Activated naive CD4-positive, alpha-beta T cell treated with anti-CD3 and anti-CD28 coated beads, Interleukin-2, amount 50 U/mL, for 72 hours (primary cell): ENCODE measurements at regions not wholly inside any gene's neighbourhood (a gene's known extent, or its start where the extent isn't known, plus 50 kb on each side); places are given as distances from the start of the nearest gene placed in this dataset.
"Not testable (repeated sequence)": the region's sequence is repeated elsewhere in the genome, so short reads cannot be mapped to it uniquely, and the experiment has no call there.

Source experiments
- ATAC-seq, 2 donors: fragments of 150-1000 bp; cut with Tn5 transposase; 2 replicates each; pipeline ENCODE4 v1.10.0; 2021; ENCODE audit warnings: mild to moderate bottlenecking in 2 of 2, moderate library complexity in 2 of 2
- DNase-seq, 2 donors: peaks; one replicate each; pipeline ENCODE4 v3.0.0; 2021 to 2022; ENCODE audit warnings: low spot score in 2 of 2
- H3K27ac Mint-ChIP-seq, 2 donors: one replicate each; pipeline ENCODE4 v1.8.0; 2022; ENCODE audit warnings: mild to moderate bottlenecking in 2 of 2, mixed read lengths in 2 of 2
- H3K36me3 Mint-ChIP-seq, 2 donors: one replicate each; pipeline ENCODE4 v1.8.0; 2022; ENCODE audit warnings: mixed read lengths in 2 of 2
- H3K9me3 Mint-ChIP-seq, 2 donors: one replicate each; pipeline ENCODE4 v1.8.0; 2022; ENCODE audit warnings: mixed read lengths in 2 of 2

- DNase-seq = no peak
- H3K9me3 Mint-ChIP-seq = peaks cover 10 to 16% of the 10 kb centered on the region in 2 donors
- ATAC-seq = no peak
- H3K36me3 Mint-ChIP-seq = no peaks in the 10 kb centered on the region
- H3K27ac Mint-ChIP-seq = no peak overlapping the region
These were observed 1696.4 kb upstream of the ADGRL3 start for GRCh38 chr4:59503731-59504130.

GRCh38 chr4:59511809-59512208 is 1688.3 kb upstream of the ADGRL3 start:
- DNase-seq, ATAC-seq, H3K36me3 Mint-ChIP-seq, H3K27ac Mint-ChIP-seq: not testable (repeated sequence)
- H3K9me3 Mint-ChIP-seq = peaks cover 5 to 12% of the 10 kb centered on the region in 2 donors

DNA sequence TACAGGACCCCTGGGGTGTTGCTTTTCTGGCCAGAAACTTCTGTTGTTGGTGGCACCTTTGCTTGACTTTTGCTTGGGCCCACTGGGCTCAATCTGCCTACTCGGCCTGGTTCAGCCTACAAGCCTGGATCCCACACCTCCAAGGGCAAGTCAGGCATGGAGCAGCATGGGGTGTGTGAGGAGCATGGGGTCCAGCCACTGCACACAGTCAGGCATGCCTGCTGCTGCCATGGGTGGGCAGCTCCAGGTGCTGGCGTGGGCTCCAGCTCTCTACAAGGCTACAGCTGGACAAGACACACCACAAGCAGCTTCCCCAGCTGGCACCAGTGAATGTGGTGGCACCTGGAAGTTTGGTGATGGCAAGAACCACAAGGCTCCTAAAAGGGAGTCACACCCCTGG is 1683.1 kb upstream of the ADGRL3 start:
- no peaks in the 10 kb centered on the region for H3K36me3 Mint-ChIP-seq
- no peak for ATAC-seq
- peaks cover 4 to 6% of the 10 kb centered on the region in 2 donors for H3K9me3 Mint-ChIP-seq
- H3K27ac Mint-ChIP-seq = no peak overlapping the region
- DNase-seq = no peak

GRCh38 chr4:59518005-59518823 is 1681.9 kb upstream of the ADGRL3 start:
- ATAC-seq = no peak
- H3K27ac Mint-ChIP-seq = no peak overlapping the region
- no peaks in the 10 kb centered on the region for H3K36me3 Mint-ChIP-seq
- no peak for DNase-seq
- peaks cover 6 to 7% of the 10 kb centered on the region in 2 donors for H3K9me3 Mint-ChIP-seq

- Mint-ChIP-seq H3K36me3 (no peaks in the 10 kb centered on the region), H3K9me3 (peaks cover 8 to 13% of the 10 kb centered on the region in 2 donors), H3K27ac (no peak overlapping the region)
- DNase-seq (no peak), ATAC-seq (no peak)
These were observed 1674.2 kb upstream of the ADGRL3 start for GRCh38 chr4:59525885-59526284.

DNA sequence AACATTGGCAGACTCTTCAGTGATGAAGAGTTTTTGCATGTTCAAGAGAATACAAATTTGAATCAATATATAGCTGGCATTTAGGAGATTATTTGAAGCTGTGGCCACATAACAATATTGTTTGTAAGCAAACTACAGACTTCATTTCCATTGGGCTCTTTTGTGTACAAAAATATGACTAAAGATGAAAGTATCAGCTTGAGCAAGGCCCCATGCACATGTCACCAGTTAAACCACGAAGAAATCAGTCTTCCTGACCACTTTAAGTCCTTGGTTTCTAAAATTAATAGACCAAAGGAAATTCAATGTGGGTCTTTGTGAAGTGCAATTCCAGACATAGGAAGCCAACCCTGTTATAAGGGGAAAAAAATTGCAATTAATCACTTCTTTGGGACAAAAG is 1664.6 kb upstream of the ADGRL3 start:
- Mint-ChIP-seq H3K36me3 (no peaks in the 10 kb centered on the region), H3K27ac (no peak overlapping the region), H3K9me3 (peaks cover 5 to 13% of the 10 kb centered on the region in 2 donors)
- ATAC-seq = no peak
- no peak for DNase-seq

- DNase-seq (no peak), ATAC-seq (no peak)
- Mint-ChIP-seq H3K36me3 (no peaks in the 10 kb centered on the region), H3K9me3 (peaks cover 5 to 9% of the 10 kb centered on the region in 2 donors), H3K27ac (no peak overlapping the region)
These were observed 1663.7 kb upstream of the ADGRL3 start for GRCh38 chr4:59536428-59536827.

GRCh38 chr4:59537246-59537886 is 1662.8 kb upstream of the ADGRL3 start:
- no peak for DNase-seq
- peak in 1 of 2 donors; percentile 30 for ATAC-seq
- Mint-ChIP-seq H3K9me3 (peaks cover 2 to 6% of the 10 kb centered on the region in 2 donors), H3K36me3 (no peaks in the 10 kb centered on the region), H3K27ac (no peak overlapping the region)

GRCh38 chr4:59539401-59539800 is 1660.7 kb upstream of the ADGRL3 start:
- ATAC-seq (no peak), DNase-seq (no peak)
- Mint-ChIP-seq H3K9me3 (peaks cover 0 to 4% of the 10 kb centered on the region in 2 donors), H3K36me3 (no peaks in the 10 kb centered on the region), H3K27ac (no peak overlapping the region)

DNA sequence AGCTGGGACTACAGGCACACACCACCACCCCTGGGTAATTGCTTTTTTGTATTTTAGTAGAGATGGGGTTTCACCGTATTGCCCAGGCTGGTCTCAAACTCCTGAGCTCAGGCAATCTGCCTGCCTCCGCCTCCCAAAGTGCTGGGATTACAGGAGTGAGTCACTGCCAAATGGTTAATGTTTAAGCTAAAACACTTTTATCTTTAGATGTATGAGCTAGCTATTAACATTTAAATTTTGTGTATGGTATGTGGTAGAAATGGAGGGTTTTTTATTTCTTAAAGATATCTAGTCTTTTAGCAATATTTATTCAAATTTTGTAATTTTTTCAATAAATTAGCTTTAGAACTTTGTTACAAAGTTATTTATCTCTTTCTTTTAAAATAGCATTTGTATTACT is 1659.8 kb upstream of the ADGRL3 start:
- H3K36me3 Mint-ChIP-seq = no peaks in the 10 kb centered on the region
- H3K9me3 Mint-ChIP-seq = peaks cover 0 to 4% of the 10 kb centered on the region in 2 donors
- ATAC-seq (no peak), DNase-seq (no peak)
- no peak overlapping the region for H3K27ac Mint-ChIP-seq

GRCh38 chr4:59553063-59553720 is 1646.9 kb upstream of the ADGRL3 start:
- ATAC-seq = peak in 1 of 2 donors; percentile 69
- Mint-ChIP-seq H3K36me3 (peaks cover 4 to 7% of the 10 kb centered on the region in 2 donors), H3K27ac (no peak overlapping the region), H3K9me3 (peaks cover 15 to 32% of the 10 kb centered on the region in 2 donors)
- DNase-seq = no peak

- no peak overlapping the region for H3K27ac Mint-ChIP-seq
- ATAC-seq (no peak), DNase-seq (no peak)
- H3K36me3 Mint-ChIP-seq = peaks cover 4 to 7% of the 10 kb centered on the region in 2 donors
- H3K9me3 Mint-ChIP-seq = peaks cover 19 to 34% of the 10 kb centered on the region in 2 donors
These were observed 1646.4 kb upstream of the ADGRL3 start for GRCh38 chr4:59553721-59554091.

GRCh38 chr4:59556191-59556590 is 1643.9 kb upstream of the ADGRL3 start:
- not testable (repeated sequence) for ATAC-seq, H3K27ac Mint-ChIP-seq, DNase-seq, H3K36me3 Mint-ChIP-seq
- peaks cover 25 to 35% of the 10 kb centered on the region in 2 donors for H3K9me3 Mint-ChIP-seq

- not testable (repeated sequence) for ATAC-seq, H3K27ac Mint-ChIP-seq, DNase-seq
- Mint-ChIP-seq H3K9me3 (peaks cover 21 to 29% of the 10 kb centered on the region in 2 donors), H3K36me3 (peaks cover 4 to 11% of the 10 kb centered on the region in 2 donors)
These were observed 1639.9 kb upstream of the ADGRL3 start for GRCh38 chr4:59560141-59560648.

DNA sequence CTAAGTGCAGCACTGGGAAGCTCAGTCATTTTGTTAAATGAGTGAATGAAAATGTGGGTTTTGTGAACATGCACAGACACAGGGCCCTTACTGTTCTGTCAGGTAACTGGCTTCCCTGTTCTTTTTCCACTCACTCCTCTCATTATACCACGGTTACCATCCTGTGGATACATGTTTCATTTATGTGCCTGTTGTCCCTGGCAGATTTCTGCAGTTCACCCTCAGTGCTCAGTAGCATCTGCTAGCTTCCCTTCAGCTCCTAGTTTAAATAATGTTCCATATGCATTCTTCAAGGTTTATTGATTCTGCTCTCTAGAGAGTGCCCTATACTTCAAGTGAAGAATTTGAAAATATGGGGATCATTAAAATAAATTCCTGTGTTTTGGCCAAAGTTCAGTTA is 1634.3 kb upstream of the ADGRL3 start:
- no peak for ATAC-seq
- DNase-seq = no peak
- Mint-ChIP-seq H3K36me3 (peaks cover 0 to 4% of the 10 kb centered on the region in 2 donors), H3K27ac (no peak overlapping the region), H3K9me3 (peaks cover 0 to 9% of the 10 kb centered on the region in 2 donors)

- ATAC-seq = no peak
- peaks cover 4 to 6% of the 10 kb centered on the region in 2 donors for H3K9me3 Mint-ChIP-seq
- H3K27ac Mint-ChIP-seq = no peak overlapping the region
- DNase-seq = no peak
- no peaks in the 10 kb centered on the region for H3K36me3 Mint-ChIP-seq
These were observed 1629.2 kb upstream of the ADGRL3 start for GRCh38 chr4:59570860-59571476.
